ENCODE measurements at regions not wholly inside any gene's neighbourhood (a gene's known extent, or its start where the extent isn't known, plus 50 kb on each side); places are given as distances from the start of the nearest gene placed in this dataset.

GRCh38 chrX:10055430-10055829, 88.3 kb downstream of the CLDN34 start:
- Histone ChIP-seq H3K9ac (no peak overlapping the region), H4K20me1 (ENCODE audit: insufficient read depth) (no peaks in the 10 kb centered on the region), H3K36me3 (ENCODE audit: insufficient read depth) (no peaks in the 10 kb centered on the region), H3K4me3 (IDR thresholded peaks at IDR 0.05; ENCODE audit: insufficient read depth, low read depth, low read length) (no peak overlapping the region), H3K79me2 (ENCODE audit: insufficient read depth, low read depth) (peaks cover 10% of the 10 kb centered on the region; the same call in 1 of the 2 replicates), H2AFZ (ENCODE audit: low read depth) (no peak overlapping the region), H3K4me2 (no peak overlapping the region), H3K27me3 (ENCODE audit: insufficient read depth, low read depth) (no peaks in the 10 kb centered on the region), H3K27ac (no peak overlapping the region), H3K4me1 (ENCODE audit: low read depth, poor library complexity, severe bottlenecking) (peaks cover 10% of the 10 kb centered on the region)
- no peak for TF ChIP-seq CTCF (conservative IDR thresholded peaks at IDR 0.05; ENCODE audit: low read depth, low read length)

GRCh38 chrX:10062352-10062751, 94.4 kb upstream of the CLCN4 start:
- Histone ChIP-seq H3K27me3 (ENCODE audit: insufficient read depth, low read depth) (no peaks in the 10 kb centered on the region), H2AFZ (ENCODE audit: low read depth) (no peak overlapping the region), H3K4me1 (ENCODE audit: low read depth, poor library complexity, severe bottlenecking) (peaks cover 12% of the 10 kb centered on the region), H3K79me2 (ENCODE audit: insufficient read depth, low read depth) (peaks cover 12% of the 10 kb centered on the region; the same call in 1 of the 2 replicates), H3K36me3 (ENCODE audit: insufficient read depth) (no peaks in the 10 kb centered on the region), H3K9ac (no peak overlapping the region), H3K4me2 (no peak overlapping the region), H3K4me3 (IDR thresholded peaks at IDR 0.05; ENCODE audit: insufficient read depth, low read depth, low read length) (no peak overlapping the region), H3K27ac (no peak overlapping the region), H4K20me1 (ENCODE audit: insufficient read depth) (no peaks in the 10 kb centered on the region)
- no peak for TF ChIP-seq CTCF (conservative IDR thresholded peaks at IDR 0.05; ENCODE audit: low read depth, low read length)

GRCh38 chrX:10062980-10063379, 93.8 kb upstream of the CLCN4 start:
- H3K4me2 ChIP-seq: no peak overlapping the region
- H3K4me3 ChIP-seq (IDR thresholded peaks at IDR 0.05; ENCODE audit: insufficient read depth, low read depth, low read length): no peak overlapping the region
- no peaks in the 10 kb centered on the region for H3K36me3 ChIP-seq (ENCODE audit: insufficient read depth)
- no peak overlapping the region for H3K9ac ChIP-seq
- H3K4me1 ChIP-seq (ENCODE audit: low read depth, poor library complexity, severe bottlenecking): peaks cover 12% of the 10 kb centered on the region
- no peaks in the 10 kb centered on the region for H3K27me3 ChIP-seq (ENCODE audit: insufficient read depth, low read depth)
- no peaks in the 10 kb centered on the region for H4K20me1 ChIP-seq (ENCODE audit: insufficient read depth)
- H3K27ac ChIP-seq: no peak overlapping the region
- no peak for TF ChIP-seq CTCF (conservative IDR thresholded peaks at IDR 0.05; ENCODE audit: low read depth, low read length)
- peaks cover 12% of the 10 kb centered on the region; the same call in 1 of the 2 replicates for H3K79me2 ChIP-seq (ENCODE audit: insufficient read depth, low read depth)
- H2AFZ ChIP-seq (ENCODE audit: low read depth): no peak overlapping the region

GRCh38 chrX:10064736-10065135, 92.0 kb upstream of the CLCN4 start:
- Histone ChIP-seq H3K9ac (no peak overlapping the region), H3K27me3 (ENCODE audit: insufficient read depth, low read depth) (no peaks in the 10 kb centered on the region), H2AFZ (ENCODE audit: low read depth) (no peak overlapping the region), H4K20me1 (ENCODE audit: insufficient read depth) (no peaks in the 10 kb centered on the region), H3K4me3 (IDR thresholded peaks at IDR 0.05; ENCODE audit: insufficient read depth, low read depth, low read length) (no peak overlapping the region), H3K27ac (no peak overlapping the region), H3K79me2 (ENCODE audit: insufficient read depth, low read depth) (peaks cover 6% of the 10 kb centered on the region; the same call in 1 of the 2 replicates), H3K36me3 (ENCODE audit: insufficient read depth) (no peaks in the 10 kb centered on the region), H3K4me1 (ENCODE audit: low read depth, poor library complexity, severe bottlenecking) (peaks cover 12% of the 10 kb centered on the region), H3K4me2 (no peak overlapping the region)
- no peak for TF ChIP-seq CTCF (conservative IDR thresholded peaks at IDR 0.05; ENCODE audit: low read depth, low read length)
